Stomach smooth muscle (tissue), 2 donors: ENCODE measurements at regions not wholly inside any gene's neighbourhood (a gene's known extent, or its start where the extent isn't known, plus 50 kb on each side); places are given as distances from the start of the nearest gene placed in this dataset.

ENCODE experiments used
- H3K27ac ChIP-seq: one replicate; pipeline ENCODE4 v1.7.0; 2013; ENCODE audit warnings: mild to moderate bottlenecking, low read length, inconsistent platforms
- H3K27me3 ChIP-seq, 2 donors: one replicate each; pipeline ENCODE4 v1.7.0; 2013; ENCODE audit warnings: low read length in 2 of 2; ENCODE audit not compliant: insufficient read depth in 2 of 2, control insufficient read depth in 1 of 2
- H3K36me3 ChIP-seq, 2 donors: one replicate each; pipeline ENCODE4 v1.7.0; 2013; ENCODE audit warnings: low read length in 2 of 2; ENCODE audit not compliant: control insufficient read depth in 2 of 2, insufficient read depth in 2 of 2
- H3K4me1 ChIP-seq: one replicate; pipeline ENCODE4 v1.7.0; 2013; ENCODE audit warnings: low read length; ENCODE audit not compliant: control insufficient read depth, insufficient read depth
- H3K4me3 ChIP-seq, 2 donors: one replicate each; pipeline ENCODE4 v1.7.0; 2013; ENCODE audit warnings: low read length in 2 of 2
- H3K9ac ChIP-seq, 2 donors: one replicate each; pipeline ENCODE4 v1.7.0; 2013; ENCODE audit warnings: low read length in 2 of 2, mild to moderate bottlenecking in 1 of 2
- H3K9me3 ChIP-seq, 2 donors: one replicate each; pipeline ENCODE4 v1.7.0; 2013; ENCODE audit warnings: low read length in 2 of 2; ENCODE audit not compliant: control insufficient read depth in 2 of 2
- donor health status: healthy.
- donor health status: Pancreatic carcinoma.

GRCh38 chr14:65336191-65336591, 76.3 kb upstream of the FUT8 start:
- Histone ChIP-seq H3K27me3 (no peaks in the 10 kb centered on the region), H3K36me3 (no peaks in the 10 kb centered on the region), H3K9ac (peak overlapping the region in 1 of 2 donors; percentile 30), H3K27ac (no peak overlapping the region), H3K4me1 (peaks cover 23% of the 10 kb centered on the region), H3K9me3 (no peaks in the 10 kb centered on the region), H3K4me3 (no peak overlapping the region)

- Histone ChIP-seq H3K4me1 (peaks cover 10% of the 10 kb centered on the region), H3K9me3 (no peaks in the 10 kb centered on the region), H3K27me3 (no peaks in the 10 kb centered on the region), H3K36me3 (no peaks in the 10 kb centered on the region), H3K4me3 (no peak overlapping the region), H3K27ac (no peak overlapping the region), H3K9ac (no peak overlapping the region)
Measured at GRCh38 chr14:65339866-65340265, 72.7 kb upstream of the FUT8 start.

GRCh38 chr14:65344011-65344410, 68.5 kb upstream of the FUT8 start:
- H3K4me1 ChIP-seq = no peaks in the 10 kb centered on the region
- H3K36me3 ChIP-seq = no peaks in the 10 kb centered on the region
- no peak overlapping the region for H3K9ac ChIP-seq
- no peak overlapping the region for H3K27ac ChIP-seq
- no peak overlapping the region for H3K4me3 ChIP-seq
- H3K27me3 ChIP-seq = no peaks in the 10 kb centered on the region
- no peaks in the 10 kb centered on the region for H3K9me3 ChIP-seq

GRCh38 chr14:65345266-65345665, 67.3 kb upstream of the FUT8 start:
- Histone ChIP-seq H3K4me3 (no peak overlapping the region), H3K36me3 (no peaks in the 10 kb centered on the region), H3K9me3 (no peaks in the 10 kb centered on the region), H3K27me3 (no peaks in the 10 kb centered on the region), H3K4me1 (no peaks in the 10 kb centered on the region), H3K27ac (no peak overlapping the region), H3K9ac (no peak overlapping the region)

DNA sequence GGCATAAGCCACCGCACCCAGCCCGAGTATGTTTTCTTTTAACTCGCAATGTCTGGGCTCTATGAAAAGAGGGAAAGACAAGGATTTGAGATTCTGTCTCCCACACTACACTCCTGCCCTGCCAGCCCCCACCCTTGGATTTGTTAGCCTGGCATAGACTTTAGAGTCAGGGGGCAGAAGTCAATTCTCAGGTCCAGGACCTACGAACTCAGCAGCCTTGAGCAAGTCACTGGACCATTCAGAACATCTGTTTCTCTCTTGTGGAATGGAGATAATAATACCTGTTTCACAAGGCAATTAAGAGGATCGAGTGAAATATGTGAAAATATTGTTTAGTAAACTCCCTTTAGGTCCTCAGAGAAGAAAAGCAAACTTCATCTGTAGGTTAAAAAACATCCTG, 66.1 kb upstream of the FUT8 start:
- no peaks in the 10 kb centered on the region for H3K36me3 ChIP-seq
- H3K27ac ChIP-seq = no peak overlapping the region
- H3K9ac ChIP-seq = no peak overlapping the region
- no peaks in the 10 kb centered on the region for H3K27me3 ChIP-seq
- H3K4me3 ChIP-seq = no peak overlapping the region
- H3K9me3 ChIP-seq = no peaks in the 10 kb centered on the region
- H3K4me1 ChIP-seq = no peaks in the 10 kb centered on the region

DNA sequence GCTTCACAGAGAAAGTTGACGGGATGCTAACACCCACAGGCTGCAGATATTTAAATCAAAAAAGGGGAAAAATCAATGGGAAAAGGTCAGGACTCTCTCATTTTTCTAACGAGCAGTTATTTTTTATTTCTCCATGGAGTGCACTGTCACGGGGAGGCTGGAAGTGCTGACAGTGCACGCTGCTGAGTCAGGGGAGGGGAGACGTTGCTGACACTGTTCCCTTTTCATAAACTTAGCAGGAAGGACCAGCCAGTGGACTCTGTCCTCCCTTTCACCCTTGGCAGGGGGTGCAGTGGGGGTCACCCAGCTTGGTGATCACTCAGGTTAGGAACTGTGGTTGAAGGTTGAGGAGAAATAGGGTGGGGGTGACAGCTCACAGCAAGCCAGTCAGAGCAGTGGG, 65.6 kb upstream of the FUT8 start:
- Histone ChIP-seq H3K4me3 (no peak overlapping the region), H3K4me1 (no peaks in the 10 kb centered on the region), H3K9ac (no peak overlapping the region), H3K9me3 (no peaks in the 10 kb centered on the region), H3K36me3 (no peaks in the 10 kb centered on the region), H3K27ac (no peak overlapping the region), H3K27me3 (no peaks in the 10 kb centered on the region)

DNA sequence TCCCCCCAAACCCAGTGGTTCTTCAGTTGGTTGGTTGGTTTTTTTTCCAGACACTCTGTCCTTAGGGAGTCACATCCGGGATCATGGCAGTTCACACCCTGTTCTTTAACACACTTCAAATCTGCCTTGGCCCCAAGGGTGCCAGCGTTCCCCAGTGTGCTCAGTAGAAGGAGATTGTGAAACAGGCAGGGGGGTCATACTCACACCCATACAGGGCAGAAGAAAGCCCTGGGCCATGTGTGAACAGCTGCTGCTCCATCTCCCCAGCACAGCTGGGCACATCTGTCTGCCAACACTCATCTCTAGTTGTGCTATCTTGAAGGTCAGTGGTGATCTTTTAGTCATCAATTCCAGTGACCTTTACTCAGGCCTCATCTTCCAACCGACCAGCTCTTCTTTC, 64.4 kb upstream of the FUT8 start:
- Histone ChIP-seq H3K4me3 (no peak overlapping the region), H3K9me3 (no peaks in the 10 kb centered on the region), H3K27me3 (no peaks in the 10 kb centered on the region), H3K9ac (no peak overlapping the region), H3K36me3 (no peaks in the 10 kb centered on the region), H3K4me1 (no peaks in the 10 kb centered on the region), H3K27ac (no peak overlapping the region)

- Histone ChIP-seq H3K27ac (no peak overlapping the region), H3K4me1 (no peaks in the 10 kb centered on the region), H3K36me3 (no peaks in the 10 kb centered on the region), H3K4me3 (no peak overlapping the region), H3K9ac (no peak overlapping the region), H3K27me3 (no peaks in the 10 kb centered on the region), H3K9me3 (no peaks in the 10 kb centered on the region)
Measured at GRCh38 chr14:65349100-65349499, 63.4 kb upstream of the FUT8 start.

DNA sequence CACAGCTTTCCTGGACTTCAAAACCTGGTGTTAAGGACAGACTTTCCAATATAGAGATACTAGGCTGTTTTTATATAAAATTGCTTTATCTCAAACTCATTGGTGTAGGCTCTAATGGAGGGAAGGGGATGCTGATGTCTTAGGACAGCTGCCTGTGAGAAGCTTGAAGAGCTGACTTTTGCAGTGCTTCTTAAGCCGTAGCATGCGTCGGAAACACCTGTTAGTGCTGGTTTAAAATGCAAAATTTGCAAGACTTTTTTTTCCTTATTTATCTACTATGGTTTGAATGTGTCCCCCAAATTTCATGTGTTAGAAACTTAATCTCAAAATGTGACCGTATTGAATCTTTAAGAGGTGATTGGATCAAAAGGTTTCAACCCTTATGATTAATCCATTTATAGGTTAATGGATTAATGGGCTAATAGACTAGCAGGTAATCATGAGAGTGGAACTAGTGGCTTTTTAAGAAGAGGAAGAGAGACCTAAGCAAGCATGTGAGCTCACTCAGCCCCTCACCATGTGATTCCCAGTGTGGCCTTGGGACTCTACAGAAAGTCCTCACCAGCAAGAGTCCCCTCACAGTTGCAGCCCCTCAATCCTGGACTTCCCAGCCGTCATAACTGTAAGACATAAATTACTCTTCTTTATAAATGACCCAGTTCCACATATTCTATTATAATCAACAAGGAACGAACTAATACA, 60.9 kb upstream of the FUT8 start:
- Histone ChIP-seq H3K27me3 (no peaks in the 10 kb centered on the region), H3K36me3 (no peaks in the 10 kb centered on the region), H3K9ac (no peak overlapping the region), H3K4me1 (no peaks in the 10 kb centered on the region), H3K4me3 (no peak overlapping the region), H3K9me3 (no peaks in the 10 kb centered on the region), H3K27ac (no peak overlapping the region)

DNA sequence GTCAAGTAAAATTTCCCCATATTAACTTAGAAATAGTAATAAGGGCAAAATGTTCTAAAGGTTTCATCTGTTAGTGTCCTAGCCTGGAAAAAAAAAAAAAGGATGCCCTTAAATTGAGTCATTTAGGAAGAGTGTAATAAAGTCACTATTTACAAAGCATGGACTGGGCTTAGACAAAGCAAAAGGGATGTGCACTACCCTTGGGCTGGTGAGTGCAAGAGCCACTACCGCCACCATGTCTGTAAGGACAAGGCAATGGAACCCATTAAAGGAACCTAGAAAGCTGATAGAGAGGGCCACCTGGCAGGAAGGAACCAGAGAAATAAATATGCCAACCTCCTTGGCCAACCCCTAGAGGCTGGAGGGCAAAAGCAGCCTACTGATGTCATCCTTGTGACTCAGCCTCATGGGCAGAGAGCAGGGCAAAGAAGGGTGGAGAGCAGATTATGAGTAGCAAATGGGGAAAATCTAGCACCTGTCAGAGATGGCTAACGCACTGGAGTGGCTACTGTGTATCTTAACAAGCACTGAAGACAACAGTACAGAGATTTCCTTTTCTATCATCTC, 59.5 kb upstream of the FUT8 start:
- Histone ChIP-seq H3K9ac (no peak overlapping the region), H3K4me1 (peaks cover 5% of the 10 kb centered on the region)

GRCh38 chr14:65354131-65354530, 58.4 kb upstream of the FUT8 start:
- H3K9ac ChIP-seq = no peak overlapping the region

More for the DNA sequence above, 59.5 kb upstream of the FUT8 start:
- Histone ChIP-seq H3K27me3 (no peaks in the 10 kb centered on the region), H3K27ac (no peak overlapping the region), H3K9me3 (no peaks in the 10 kb centered on the region), H3K4me3 (no peak overlapping the region), H3K36me3 (no peaks in the 10 kb centered on the region)

More at GRCh38 chr14:65354131-65354530, 58.4 kb upstream of the FUT8 start:
- peaks cover 5% of the 10 kb centered on the region for H3K4me1 ChIP-seq
- H3K36me3 ChIP-seq = no peaks in the 10 kb centered on the region
- no peaks in the 10 kb centered on the region for H3K27me3 ChIP-seq
- no peak overlapping the region for H3K27ac ChIP-seq
- no peak overlapping the region for H3K4me3 ChIP-seq
- no peaks in the 10 kb centered on the region for H3K9me3 ChIP-seq
